Erythroblast (primary cell): ENCODE measurements at regions not wholly inside any gene's neighbourhood (a gene's known extent, or its start where the extent isn't known, plus 50 kb on each side); places are given as distances from the start of the nearest gene placed in this dataset.

ENCODE experiments used
- DNase-seq, 2 experiments: peaks; one replicate each; lab custom pipeline; 2025; lab: John Stamatoyannopoulos, UW
- GATA1 ChIP-seq: IDR thresholded peaks from 2 replicates; pipeline ENCODE4 v1.6.1; 2011; ENCODE audit warnings: low read depth, mild to moderate bottlenecking, control low read depth, low read length, moderate library complexity
- POLR2A ChIP-seq: IDR thresholded peaks from 2 replicates; pipeline ENCODE4 v1.6.1; 2011; ENCODE audit warnings: mild to moderate bottlenecking, low read length

GRCh38 chr2:2662037-2662846 lies 331.2 kb upstream of the MYT1L start:
- TF ChIP-seq POLR2A (no peak), GATA1 (no peak)
- no peak for DNase-seq

GRCh38 chr2:2660789-2661355 lies 329.8 kb upstream of the MYT1L start:
- no peak for TF ChIP-seq POLR2A
- DNase-seq = no peak

GRCh38 chr2:2657121-2657962 lies 326.3 kb upstream of the MYT1L start:
- TF ChIP-seq GATA1 (no peak), POLR2A (no peak)
- no peak for DNase-seq

- DNase-seq = no peak
- no peak for TF ChIP-seq GATA1
- no peak for TF ChIP-seq POLR2A
Measured at GRCh38 chr2:2656115-2657011, 325.3 kb upstream of the MYT1L start.

- TF ChIP-seq POLR2A (no peak), GATA1 (no peak)
- DNase-seq = no peak
Measured at GRCh38 chr2:2655453-2656114, 324.5 kb upstream of the MYT1L start.

- no peak for TF ChIP-seq POLR2A
- TF ChIP-seq GATA1 = no peak
- DNase-seq = no peak
Measured at GRCh38 chr2:2653231-2653630, 322.2 kb upstream of the MYT1L start.

GRCh38 chr2:2650608-2651375 lies 319.7 kb upstream of the MYT1L start:
- no peak for TF ChIP-seq GATA1
- no peak for TF ChIP-seq POLR2A
- DNase-seq = no peak

GRCh38 chr2:2649109-2650072 lies 318.3 kb upstream of the MYT1L start:
- no peak for TF ChIP-seq GATA1
- TF ChIP-seq POLR2A = no peak
- no peak for DNase-seq

GRCh38 chr2:2648094-2648493 lies 317.0 kb upstream of the MYT1L start:
- no peak for DNase-seq
- TF ChIP-seq POLR2A (no peak), GATA1 (no peak)

- DNase-seq = no peak
- no peak for TF ChIP-seq GATA1
- no peak for TF ChIP-seq POLR2A
Measured at GRCh38 chr2:2647141-2647541, 316.1 kb upstream of the MYT1L start.

- DNase-seq = no peak
- TF ChIP-seq GATA1 = no peak
Measured at GRCh38 chr2:2646433-2647051, 315.5 kb upstream of the MYT1L start.
